Breast epithelium (tissue), 4 donors: ENCODE measurements at regions not wholly inside any gene's neighbourhood (a gene's known extent, or its start where the extent isn't known, plus 50 kb on each side); places are given as distances from the start of the nearest gene placed in this dataset.

Experiments used
- DNase-seq, 2 donors: peaks; one replicate each; pipeline ENCODE4 v3.0.0-alpha.2; 2019; ENCODE audit warnings: low spot score in 2 of 2
- H3K27ac ChIP-seq, 2 donors: fragments of 200-600 bp; sonication (generic) in 1 of 2; one replicate each; pipeline ENCODE4 v1.5.1; 2016 to 2019; ENCODE audit warnings: mild to moderate bottlenecking in 1 of 2
- H3K27me3 ChIP-seq, 2 donors: fragments of 200-600 bp; sonication (generic) in 1 of 2; one replicate each; pipeline versions ENCODE4 v1.5.1 to v1.6.0; 2017 to 2019; ENCODE audit warnings: control low read depth in 1 of 2, mild to moderate bottlenecking in 1 of 2
- H3K36me3 ChIP-seq: fragments of 200-600 bp; one replicate; pipeline ENCODE4 v1.5.1; 2019
- H3K4me1 ChIP-seq, 2 donors: fragments of 200-600 bp; sonication (generic); one replicate each; pipeline ENCODE4 v1.5.1; 2016 to 2019; ENCODE audit warnings: control low read depth in 1 of 2
- H3K4me3 ChIP-seq, 3 donors: fragments of 200-600 bp; sonication (generic); 1 replicate in 2 of 3; 2 replicates in 1 of 3; pipeline ENCODE4 v1.5.1; 2016 to 2019; ENCODE audit warnings: mild to moderate bottlenecking in 3 of 3, moderate library complexity in 2 of 3
- H3K9me3 ChIP-seq, 2 donors: fragments of 200-600 bp; sonication (generic) in 1 of 2; one replicate each; pipeline ENCODE4 v1.5.1; 2016 to 2019; ENCODE audit warnings: control low read depth in 1 of 2
- POLR2A ChIP-seq: fragments of 450-650 bp; IDR thresholded peaks from one replicate; pipeline ENCODE4 v1.6.1; 2016; ENCODE audit warnings: antibody characterized with exemption, mild to moderate bottlenecking, moderate library complexity
- POLR2AphosphoS5 ChIP-seq, 3 donors: sonication (generic); formaldehyde crosslinking; IDR thresholded peaks; one replicate each; pipeline ENCODE4 v1.6.1; 2017; ENCODE audit warnings: antibody characterized with exemption in 3 of 3
- intact Hi-C: fragments of 100-400 bp; cut with DNase I; formaldehyde crosslinking; loops from one replicate; pipeline ENCODE4 v1.15.1; 2023; ENCODE audit warnings: low total_unique reads
- TF ChIP-seq, protein P1 (sequence below), 3 donors: fragments of 450-650 bp; IDR thresholded peaks; one replicate each; pipeline ENCODE4 v1.5.1; 2016 to 2017; ENCODE audit warnings: antibody characterized with exemption in 3 of 3, mild to moderate bottlenecking in 3 of 3, moderate library complexity in 3 of 3

GRCh38 chr11:133776671-133777367 is 68.5 kb downstream of the SPATA19 start:
- TF ChIP-seq POLR2A (no peak), POLR2AphosphoS5 (IDR thresholded peaks at IDR 0.05) (no peak)
- TF ChIP-seq, protein P1, sequence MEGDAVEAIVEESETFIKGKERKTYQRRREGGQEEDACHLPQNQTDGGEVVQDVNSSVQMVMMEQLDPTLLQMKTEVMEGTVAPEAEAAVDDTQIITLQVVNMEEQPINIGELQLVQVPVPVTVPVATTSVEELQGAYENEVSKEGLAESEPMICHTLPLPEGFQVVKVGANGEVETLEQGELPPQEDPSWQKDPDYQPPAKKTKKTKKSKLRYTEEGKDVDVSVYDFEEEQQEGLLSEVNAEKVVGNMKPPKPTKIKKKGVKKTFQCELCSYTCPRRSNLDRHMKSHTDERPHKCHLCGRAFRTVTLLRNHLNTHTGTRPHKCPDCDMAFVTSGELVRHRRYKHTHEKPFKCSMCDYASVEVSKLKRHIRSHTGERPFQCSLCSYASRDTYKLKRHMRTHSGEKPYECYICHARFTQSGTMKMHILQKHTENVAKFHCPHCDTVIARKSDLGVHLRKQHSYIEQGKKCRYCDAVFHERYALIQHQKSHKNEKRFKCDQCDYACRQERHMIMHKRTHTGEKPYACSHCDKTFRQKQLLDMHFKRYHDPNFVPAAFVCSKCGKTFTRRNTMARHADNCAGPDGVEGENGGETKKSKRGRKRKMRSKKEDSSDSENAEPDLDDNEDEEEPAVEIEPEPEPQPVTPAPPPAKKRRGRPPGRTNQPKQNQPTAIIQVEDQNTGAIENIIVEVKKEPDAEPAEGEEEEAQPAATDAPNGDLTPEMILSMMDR (IDR thresholded peaks at IDR 0.05), result no peak
- intact Hi-C loops, result no loop called here
- DNase-seq, result no peak

GRCh38 chr11:133762538-133762937 is 82.8 kb downstream of the SPATA19 start:
- no peak for TF ChIP-seq POLR2A
- no peak for TF ChIP-seq POLR2AphosphoS5 (IDR thresholded peaks at IDR 0.05)
- TF ChIP-seq, protein P1 (IDR thresholded peaks at IDR 0.05), result no peak
- no peak overlapping the region for H3K4me3 ChIP-seq
- peaks cover 3 to 31% of the 10 kb centered on the region in 2 donors for H3K9me3 ChIP-seq
- no peaks in the 10 kb centered on the region for H3K4me1 ChIP-seq
- H3K27me3 ChIP-seq, result no peaks in the 10 kb centered on the region
- intact Hi-C loops, result no loop called here
- no peaks in the 10 kb centered on the region for H3K36me3 ChIP-seq
- DNase-seq, result no peak
- H3K27ac ChIP-seq, result no peak overlapping the region

More at GRCh38 chr11:133776671-133777367, 68.5 kb downstream of the SPATA19 start:
- Histone ChIP-seq H3K27me3 (peaks cover 0 to 4% of the 10 kb centered on the region in 2 donors), H3K9me3 (peaks cover 4 to 6% of the 10 kb centered on the region in 2 donors), H3K36me3 (no peaks in the 10 kb centered on the region), H3K4me3 (no peak overlapping the region), H3K4me1 (no peaks in the 10 kb centered on the region), H3K27ac (no peak overlapping the region)

- no peak overlapping the region for H3K4me3 ChIP-seq
- no peaks in the 10 kb centered on the region for H3K4me1 ChIP-seq
- H3K36me3 ChIP-seq, result no peaks in the 10 kb centered on the region
- TF ChIP-seq, protein P1 (IDR thresholded peaks at IDR 0.05), result no peak
- TF ChIP-seq POLR2AphosphoS5 (IDR thresholded peaks at IDR 0.05), result no peak
- no peak for TF ChIP-seq POLR2A
- H3K9me3 ChIP-seq, result peaks cover 0 to 14% of the 10 kb centered on the region in 2 donors
- no peak for DNase-seq
- intact Hi-C loops, result no loop called here
- H3K27me3 ChIP-seq, result no peaks in the 10 kb centered on the region
- no peak overlapping the region for H3K27ac ChIP-seq
Observed at GRCh38 chr11:133753150-133753549, 92.2 kb downstream of the SPATA19 start.

- no peaks in the 10 kb centered on the region for H3K9me3 ChIP-seq
- H3K4me1 ChIP-seq, result no peaks in the 10 kb centered on the region
- no peak overlapping the region for H3K27ac ChIP-seq
- no peak for DNase-seq
- no peak for TF ChIP-seq POLR2AphosphoS5 (IDR thresholded peaks at IDR 0.05)
- TF ChIP-seq, protein P1 (IDR thresholded peaks at IDR 0.05), result no peak
- TF ChIP-seq POLR2A, result no peak
- intact Hi-C loops, result loop anchor here (5.0 kb wide), 1 partner anchor 1147 kb away; no protein-coding TSS in a partner anchor
- no peaks in the 10 kb centered on the region for H3K36me3 ChIP-seq
- peaks cover 0 to 15% of the 10 kb centered on the region in 2 donors for H3K27me3 ChIP-seq
- no peak overlapping the region for H3K4me3 ChIP-seq
Observed at GRCh38 chr11:133749841-133750240, 95.5 kb downstream of the SPATA19 start.

DNA sequence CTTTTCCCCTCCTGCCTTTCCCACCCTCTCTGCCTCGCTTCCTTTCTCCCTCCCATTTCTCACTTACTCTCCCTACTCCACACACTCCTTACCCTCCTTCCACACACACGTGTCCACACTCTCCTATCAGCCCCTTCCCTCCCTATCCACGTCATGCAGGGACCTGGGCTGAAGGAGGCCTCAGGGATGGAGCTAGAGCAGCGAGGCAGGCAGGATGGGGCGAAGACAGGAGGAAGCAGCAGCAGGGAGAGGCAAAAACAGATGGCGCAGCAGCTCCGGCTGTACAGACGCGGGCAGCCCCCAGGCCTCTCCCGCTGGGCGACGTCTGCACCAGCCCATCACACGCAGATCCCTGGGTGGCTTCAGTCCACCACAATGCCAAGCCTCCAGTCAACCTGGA is 97.9 kb downstream of the SPATA19 start:
- TF ChIP-seq, protein P1 (IDR thresholded peaks at IDR 0.05), result no peak
- TF ChIP-seq POLR2AphosphoS5 (IDR thresholded peaks at IDR 0.05) (no peak), POLR2A (no peak)
- no peak overlapping the region for H3K27ac ChIP-seq
- intact Hi-C loops, result loop anchor here (5.0 kb wide), 1 partner anchor 1150 kb away; no protein-coding TSS in a partner anchor
- peaks cover 0 to 15% of the 10 kb centered on the region in 2 donors for H3K27me3 ChIP-seq
- DNase-seq, result no peak
- no peaks in the 10 kb centered on the region for H3K36me3 ChIP-seq
- no peaks in the 10 kb centered on the region for H3K9me3 ChIP-seq
- no peaks in the 10 kb centered on the region for H3K4me1 ChIP-seq
- no peak overlapping the region for H3K4me3 ChIP-seq
